ENCODE measurements at regions not wholly inside any gene's neighbourhood (a gene's known extent, or its start where the extent isn't known, plus 50 kb on each side); places are given as distances from the start of the nearest gene placed in this dataset.
A peak's percentile ranks its signal among the peaks of the same experiment; 100 is the strongest.
"Not testable (repeated sequence)": the region's sequence is repeated elsewhere in the genome, so short reads cannot be mapped to it uniquely, and the experiment has no call there.

GRCh38 chr9:81811688-81812087 lies 116.5 kb upstream of the SPATA31D4 start:
- H3K4me3 ChIP-seq (ENCODE audit: low read depth, low read length); H3K36me3 ChIP-seq (ENCODE audit: control insufficient read depth, insufficient read depth, low read length); H3K9ac ChIP-seq (ENCODE audit: low read depth, low read length); H3K9me3 ChIP-seq (ENCODE audit: control insufficient read depth, insufficient read depth, low read length); H3K27ac ChIP-seq (ENCODE audit: low read depth, low read length); H3K27me3 ChIP-seq (ENCODE audit: control insufficient read depth, insufficient read depth, low read length): not testable (repeated sequence)
- H3K4me1 ChIP-seq (ENCODE audit: control insufficient read depth, insufficient read depth, low read length) = peaks cover 18% of the 10 kb centered on the region

- Histone ChIP-seq H3K9ac (ENCODE audit: low read depth, low read length) (no peak overlapping the region), H3K4me3 (ENCODE audit: low read depth, low read length) (no peak overlapping the region), H3K27ac (ENCODE audit: low read depth, low read length) (peak overlapping the region; percentile 83), H3K9me3 (ENCODE audit: control insufficient read depth, insufficient read depth, low read length) (no peaks in the 10 kb centered on the region), H3K27me3 (ENCODE audit: control insufficient read depth, insufficient read depth, low read length) (0 out of 2 replicates have a peak, but pooled peaks cover 4% of the 10 kb centered on the region), H3K36me3 (ENCODE audit: control insufficient read depth, insufficient read depth, low read length) (no peaks in the 10 kb centered on the region), H3K4me1 (ENCODE audit: control insufficient read depth, insufficient read depth, low read length) (peaks cover 33% of the 10 kb centered on the region)
Measured at GRCh38 chr9:81814401-81814793, 113.8 kb upstream of the SPATA31D4 start.

- H3K9me3 ChIP-seq (ENCODE audit: control insufficient read depth, insufficient read depth, low read length) = no peaks in the 10 kb centered on the region
Measured at GRCh38 chr9:81814794-81815464, 113.3 kb upstream of the SPATA31D4 start.

GRCh38 chr9:81815781-81816180 lies 112.4 kb upstream of the SPATA31D4 start:
- no peak overlapping the region for H3K4me3 ChIP-seq (ENCODE audit: low read depth, low read length)
- no peak overlapping the region for H3K27ac ChIP-seq (ENCODE audit: low read depth, low read length)
- no peaks in the 10 kb centered on the region for H3K36me3 ChIP-seq (ENCODE audit: control insufficient read depth, insufficient read depth, low read length)
- H3K27me3 ChIP-seq (ENCODE audit: control insufficient read depth, insufficient read depth, low read length) = 0 out of 2 replicates have a peak, but pooled peaks cover 4% of the 10 kb centered on the region
- no peak overlapping the region for H3K9ac ChIP-seq (ENCODE audit: low read depth, low read length)
- no peaks in the 10 kb centered on the region for H3K9me3 ChIP-seq (ENCODE audit: control insufficient read depth, insufficient read depth, low read length)
- peaks cover 46% of the 10 kb centered on the region for H3K4me1 ChIP-seq (ENCODE audit: control insufficient read depth, insufficient read depth, low read length)

More at GRCh38 chr9:81814794-81815464, 113.3 kb upstream of the SPATA31D4 start:
- Histone ChIP-seq H3K36me3 (ENCODE audit: control insufficient read depth, insufficient read depth, low read length) (no peaks in the 10 kb centered on the region), H3K4me1 (ENCODE audit: control insufficient read depth, insufficient read depth, low read length) (peaks cover 38% of the 10 kb centered on the region), H3K9ac (ENCODE audit: low read depth, low read length) (no peak overlapping the region), H3K27me3 (ENCODE audit: control insufficient read depth, insufficient read depth, low read length) (0 out of 2 replicates have a peak, but pooled peaks cover 4% of the 10 kb centered on the region), H3K4me3 (ENCODE audit: low read depth, low read length) (no peak overlapping the region), H3K27ac (ENCODE audit: low read depth, low read length) (peak overlapping the region; percentile 83)

- H3K36me3 ChIP-seq (ENCODE audit: control insufficient read depth, insufficient read depth, low read length) = no peaks in the 10 kb centered on the region
- H3K27me3 ChIP-seq (ENCODE audit: control insufficient read depth, insufficient read depth, low read length) = no peaks in the 10 kb centered on the region
- peaks cover 46% of the 10 kb centered on the region for H3K4me1 ChIP-seq (ENCODE audit: control insufficient read depth, insufficient read depth, low read length)
- H3K9ac ChIP-seq (ENCODE audit: low read depth, low read length) = no peak overlapping the region
- H3K4me3 ChIP-seq (ENCODE audit: low read depth, low read length) = no peak overlapping the region
- H3K9me3 ChIP-seq (ENCODE audit: control insufficient read depth, insufficient read depth, low read length) = no peaks in the 10 kb centered on the region
- peak overlapping the region; percentile 89 for H3K27ac ChIP-seq (ENCODE audit: low read depth, low read length)
Measured at GRCh38 chr9:81819155-81819554, 109.1 kb upstream of the SPATA31D4 start.

- H3K4me1 ChIP-seq (ENCODE audit: control insufficient read depth, insufficient read depth, low read length) = peaks cover 37% of the 10 kb centered on the region
- no peaks in the 10 kb centered on the region for H3K9me3 ChIP-seq (ENCODE audit: control insufficient read depth, insufficient read depth, low read length)
- H3K27ac ChIP-seq (ENCODE audit: low read depth, low read length) = peak overlapping the region; percentile 89
- H3K9ac ChIP-seq (ENCODE audit: low read depth, low read length) = no peak overlapping the region
- peak overlapping the region; percentile 30; the same call in 1 of the 2 replicates for H3K4me3 ChIP-seq (ENCODE audit: low read depth, low read length)
- no peaks in the 10 kb centered on the region for H3K36me3 ChIP-seq (ENCODE audit: control insufficient read depth, insufficient read depth, low read length)
- no peaks in the 10 kb centered on the region for H3K27me3 ChIP-seq (ENCODE audit: control insufficient read depth, insufficient read depth, low read length)
Measured at GRCh38 chr9:81819859-81820546, 108.2 kb upstream of the SPATA31D4 start.

- Histone ChIP-seq H3K4me1 (ENCODE audit: control insufficient read depth, insufficient read depth, low read length) (peaks cover 45% of the 10 kb centered on the region), H3K4me3 (ENCODE audit: low read depth, low read length) (no peak overlapping the region), H3K9me3 (ENCODE audit: control insufficient read depth, insufficient read depth, low read length) (no peaks in the 10 kb centered on the region), H3K9ac (ENCODE audit: low read depth, low read length) (no peak overlapping the region), H3K27me3 (ENCODE audit: control insufficient read depth, insufficient read depth, low read length) (no peaks in the 10 kb centered on the region), H3K36me3 (ENCODE audit: control insufficient read depth, insufficient read depth, low read length) (no peaks in the 10 kb centered on the region), H3K27ac (ENCODE audit: low read depth, low read length) (no peak overlapping the region)
Measured at GRCh38 chr9:81822301-81822865, 105.8 kb upstream of the SPATA31D4 start.

- H3K36me3 ChIP-seq (ENCODE audit: control insufficient read depth, insufficient read depth, low read length) = no peaks in the 10 kb centered on the region
- no peak overlapping the region for H3K27ac ChIP-seq (ENCODE audit: low read depth, low read length)
- no peak overlapping the region for H3K4me3 ChIP-seq (ENCODE audit: low read depth, low read length)
- H3K9ac ChIP-seq (ENCODE audit: low read depth, low read length) = no peak overlapping the region
- peaks cover 48% of the 10 kb centered on the region for H3K4me1 ChIP-seq (ENCODE audit: control insufficient read depth, insufficient read depth, low read length)
- no peaks in the 10 kb centered on the region for H3K9me3 ChIP-seq (ENCODE audit: control insufficient read depth, insufficient read depth, low read length)
- no peaks in the 10 kb centered on the region for H3K27me3 ChIP-seq (ENCODE audit: control insufficient read depth, insufficient read depth, low read length)
Measured at GRCh38 chr9:81822967-81823366, 105.3 kb upstream of the SPATA31D4 start.

- no peak overlapping the region for H3K9ac ChIP-seq (ENCODE audit: low read depth, low read length)
- H3K4me1 ChIP-seq (ENCODE audit: control insufficient read depth, insufficient read depth, low read length) = peaks cover 48% of the 10 kb centered on the region
- H3K4me3 ChIP-seq (ENCODE audit: low read depth, low read length) = no peak overlapping the region
- H3K9me3 ChIP-seq (ENCODE audit: control insufficient read depth, insufficient read depth, low read length) = no peaks in the 10 kb centered on the region
- no peak overlapping the region for H3K27ac ChIP-seq (ENCODE audit: low read depth, low read length)
- no peaks in the 10 kb centered on the region for H3K27me3 ChIP-seq (ENCODE audit: control insufficient read depth, insufficient read depth, low read length)
- no peaks in the 10 kb centered on the region for H3K36me3 ChIP-seq (ENCODE audit: control insufficient read depth, insufficient read depth, low read length)
Measured at GRCh38 chr9:81823672-81824554, 104.3 kb upstream of the SPATA31D4 start.

GRCh38 chr9:81824802-81825730 lies 103.2 kb upstream of the SPATA31D4 start:
- Histone ChIP-seq H3K9ac (ENCODE audit: low read depth, low read length) (no peak overlapping the region), H3K4me1 (ENCODE audit: control insufficient read depth, insufficient read depth, low read length) (peaks cover 44% of the 10 kb centered on the region), H3K27ac (ENCODE audit: low read depth, low read length) (peak overlapping the region; percentile 50), H3K4me3 (ENCODE audit: low read depth, low read length) (no peak overlapping the region), H3K27me3 (ENCODE audit: control insufficient read depth, insufficient read depth, low read length) (no peaks in the 10 kb centered on the region), H3K36me3 (ENCODE audit: control insufficient read depth, insufficient read depth, low read length) (no peaks in the 10 kb centered on the region), H3K9me3 (ENCODE audit: control insufficient read depth, insufficient read depth, low read length) (no peaks in the 10 kb centered on the region)
